Stromal cell of bone marrow (primary cell): ENCODE measurements at regions not wholly inside any gene's neighbourhood (a gene's known extent, or its start where the extent isn't known, plus 50 kb on each side); places are given as distances from the start of the nearest gene placed in this dataset.
A peak's percentile ranks its signal among the peaks of the same experiment; 100 is the strongest.

ENCODE experiments used
- DNase-seq: peaks from one replicate; pipeline ENCODE4 v3.0.0-alpha.2; 2012; ENCODE audit warnings: low read depth

- no peak for DNase-seq
Measured at GRCh38 chr4:136400829-136401228, 1131.5 kb downstream of the PCDH18 start.

GRCh38 chr4:136395212-136395722 is 1137.0 kb downstream of the PCDH18 start:
- DNase-seq, result no peak

- DNase-seq, result peak; percentile 65
Measured at GRCh38 chr4:136392576-136392975, 1139.7 kb downstream of the PCDH18 start.

GRCh38 chr4:136390824-136391223 is 1141.5 kb downstream of the PCDH18 start:
- no peak for DNase-seq

GRCh38 chr4:136383082-136383481 is 1149.2 kb downstream of the PCDH18 start:
- no peak for DNase-seq

- no peak for DNase-seq
Measured at GRCh38 chr4:136371231-136371630, 1161.1 kb downstream of the PCDH18 start.

- no peak for DNase-seq
Measured at GRCh38 chr4:136369073-136369472, 1163.2 kb downstream of the PCDH18 start.

GRCh38 chr4:136357556-136357955 is 1174.7 kb downstream of the PCDH18 start:
- no peak for DNase-seq

GRCh38 chr4:136355970-136356369 is 1176.3 kb downstream of the PCDH18 start:
- no peak for DNase-seq

GRCh38 chr4:136343340-136343739 is 1189.0 kb downstream of the PCDH18 start:
- DNase-seq, result no peak

GRCh38 chr4:136342666-136343065 is 1189.6 kb downstream of the PCDH18 start:
- peak; percentile 3 for DNase-seq

GRCh38 chr4:136337216-136337615 is 1195.1 kb downstream of the PCDH18 start:
- DNase-seq, result no peak

GRCh38 chr4:136336479-136336878 is 1195.8 kb downstream of the PCDH18 start:
- DNase-seq, result no peak

- DNase-seq, result no peak
Measured at GRCh38 chr4:136329042-136329662, 1203.1 kb downstream of the PCDH18 start.

- DNase-seq, result no peak
Measured at GRCh38 chr4:136328131-136328530, 1204.2 kb downstream of the PCDH18 start.

- DNase-seq, result no peak
Measured at GRCh38 chr4:136320465-136320813, 1211.9 kb downstream of the PCDH18 start.

- no peak for DNase-seq
Measured at GRCh38 chr4:136319789-136320464, 1212.4 kb downstream of the PCDH18 start.

GRCh38 chr4:136316961-136317360 is 1215.3 kb downstream of the PCDH18 start:
- no peak for DNase-seq

GRCh38 chr4:136314686-136315085 is 1217.6 kb downstream of the PCDH18 start:
- no peak for DNase-seq

GRCh38 chr4:136311774-136312173 is 1220.5 kb downstream of the PCDH18 start:
- DNase-seq, result no peak

- no peak for DNase-seq
Measured at GRCh38 chr4:136307765-136308164, 1224.5 kb downstream of the PCDH18 start.

GRCh38 chr4:136306361-136306760 is 1225.9 kb downstream of the PCDH18 start:
- DNase-seq, result no peak

- DNase-seq, result no peak
Measured at GRCh38 chr4:136302566-136302965, 1229.7 kb downstream of the PCDH18 start.
